A549 (cell line): ENCODE measurements at regions not wholly inside any gene's neighbourhood (a gene's known extent, or its start where the extent isn't known, plus 50 kb on each side); places are given as distances from the start of the nearest gene placed in this dataset.

ENCODE experiments used
- CHD4 ChIP-seq: fragments of 200-600 bp; sonication (generic); IDR thresholded peaks from 2 replicates; pipeline ENCODE4 v1.6.1; 2016; ENCODE audit warnings: antibody characterized with exemption, mild to moderate bottlenecking, borderline replicate concordance
- EP300 ChIP-seq, 2 experiments: fragments of >200 bp; sonication (Bioruptor Twin); formaldehyde crosslinking; IDR thresholded peaks; 2 replicates in 1 of 2; 3 replicates in 1 of 2; pipeline ENCODE4 v1.6.1; 2016 to 2017
- POLR2A ChIP-seq: IDR thresholded peaks from 2 replicates; pipeline ENCODE4 v1.6.1; 2012; ENCODE audit warnings: mild to moderate bottlenecking, low read length
- SMC3 ChIP-seq: fragments of >200 bp; sonication (Bioruptor Twin); formaldehyde crosslinking; IDR thresholded peaks from 3 replicates; pipeline ENCODE4 v1.6.1; 2018; ENCODE audit warnings: inconsistent platforms
- SREBF2 ChIP-seq: fragments of 450-650 bp; IDR thresholded peaks from 2 replicates; pipeline ENCODE4 v1.6.1; 2014; ENCODE audit warnings: mild to moderate bottlenecking, moderate library complexity
- TFCP2L1 ChIP-seq: fragments of 250-450 bp; sonication (Bioruptor Pico); IDR thresholded peaks from 2 replicates; pipeline ENCODE4 v1.5.0; 2021; ENCODE audit warnings: mild to moderate bottlenecking
- TF ChIP-seq, protein P1 (sequence below): fragments of >200 bp; sonication (Bioruptor Twin); formaldehyde crosslinking; IDR thresholded peaks from 3 replicates; pipeline ENCODE4 v1.6.1; 2016
- TF ChIP-seq, protein P2 (sequence below): fragments of >200 bp; sonication (Bioruptor Twin); formaldehyde crosslinking; IDR thresholded peaks from 3 replicates; pipeline ENCODE4 v1.5.1; 2016

GRCh38 chr7:68787566-68787965 is 810.7 kb upstream of the AUTS2 start:
- TF ChIP-seq, protein P1, sequence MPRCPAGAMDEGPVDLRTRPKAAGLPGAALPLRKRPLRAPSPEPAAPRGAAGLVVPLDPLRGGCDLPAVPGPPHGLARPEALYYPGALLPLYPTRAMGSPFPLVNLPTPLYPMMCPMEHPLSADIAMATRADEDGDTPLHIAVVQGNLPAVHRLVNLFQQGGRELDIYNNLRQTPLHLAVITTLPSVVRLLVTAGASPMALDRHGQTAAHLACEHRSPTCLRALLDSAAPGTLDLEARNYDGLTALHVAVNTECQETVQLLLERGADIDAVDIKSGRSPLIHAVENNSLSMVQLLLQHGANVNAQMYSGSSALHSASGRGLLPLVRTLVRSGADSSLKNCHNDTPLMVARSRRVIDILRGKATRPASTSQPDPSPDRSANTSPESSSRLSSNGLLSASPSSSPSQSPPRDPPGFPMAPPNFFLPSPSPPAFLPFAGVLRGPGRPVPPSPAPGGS = no peak
- TF ChIP-seq SREBF2 (no peak), POLR2A (no peak), CHD4 (no peak), TFCP2L1 (CRISPR knock-in tag) (no peak), SMC3 (no peak), EP300 (IDR thresholded peaks at IDR 0.05) (no peak)
- TF ChIP-seq, protein P2, sequence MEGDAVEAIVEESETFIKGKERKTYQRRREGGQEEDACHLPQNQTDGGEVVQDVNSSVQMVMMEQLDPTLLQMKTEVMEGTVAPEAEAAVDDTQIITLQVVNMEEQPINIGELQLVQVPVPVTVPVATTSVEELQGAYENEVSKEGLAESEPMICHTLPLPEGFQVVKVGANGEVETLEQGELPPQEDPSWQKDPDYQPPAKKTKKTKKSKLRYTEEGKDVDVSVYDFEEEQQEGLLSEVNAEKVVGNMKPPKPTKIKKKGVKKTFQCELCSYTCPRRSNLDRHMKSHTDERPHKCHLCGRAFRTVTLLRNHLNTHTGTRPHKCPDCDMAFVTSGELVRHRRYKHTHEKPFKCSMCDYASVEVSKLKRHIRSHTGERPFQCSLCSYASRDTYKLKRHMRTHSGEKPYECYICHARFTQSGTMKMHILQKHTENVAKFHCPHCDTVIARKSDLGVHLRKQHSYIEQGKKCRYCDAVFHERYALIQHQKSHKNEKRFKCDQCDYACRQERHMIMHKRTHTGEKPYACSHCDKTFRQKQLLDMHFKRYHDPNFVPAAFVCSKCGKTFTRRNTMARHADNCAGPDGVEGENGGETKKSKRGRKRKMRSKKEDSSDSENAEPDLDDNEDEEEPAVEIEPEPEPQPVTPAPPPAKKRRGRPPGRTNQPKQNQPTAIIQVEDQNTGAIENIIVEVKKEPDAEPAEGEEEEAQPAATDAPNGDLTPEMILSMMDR = no peak
